HG02973 (cell line): ENCODE measurements at regions not wholly inside any gene's neighbourhood (a gene's known extent, or its start where the extent isn't known, plus 50 kb on each side); places are given as distances from the start of the nearest gene placed in this dataset.

Source experiments
- ATAC-seq: cut with Tn5 transposase; IDR thresholded peaks from one replicate; pipeline ENCODE4 v1.9.1; 2021; ENCODE audit warnings: moderate library complexity; ENCODE audit not compliant: unreplicated experiment

DNA sequence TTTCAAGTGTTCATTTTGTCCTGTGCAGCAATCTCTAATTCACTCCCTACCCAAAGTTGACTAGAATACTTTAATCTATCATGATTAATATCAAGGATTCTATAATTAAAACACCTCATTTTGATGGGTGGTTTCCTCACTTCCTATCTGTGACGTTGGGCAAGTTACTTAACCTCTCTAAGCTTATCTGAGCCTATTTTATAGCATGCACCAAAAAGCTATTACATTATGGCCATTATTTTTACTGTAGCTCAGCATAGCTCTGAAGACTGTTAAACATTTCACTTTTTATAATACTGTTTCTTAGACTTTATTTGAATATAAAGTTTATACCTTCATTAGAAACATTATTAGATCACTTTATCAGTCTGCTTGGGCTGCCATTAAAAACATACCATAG, 579.6 kb upstream of the NXPH2 start:
- no peak for ATAC-seq

DNA sequence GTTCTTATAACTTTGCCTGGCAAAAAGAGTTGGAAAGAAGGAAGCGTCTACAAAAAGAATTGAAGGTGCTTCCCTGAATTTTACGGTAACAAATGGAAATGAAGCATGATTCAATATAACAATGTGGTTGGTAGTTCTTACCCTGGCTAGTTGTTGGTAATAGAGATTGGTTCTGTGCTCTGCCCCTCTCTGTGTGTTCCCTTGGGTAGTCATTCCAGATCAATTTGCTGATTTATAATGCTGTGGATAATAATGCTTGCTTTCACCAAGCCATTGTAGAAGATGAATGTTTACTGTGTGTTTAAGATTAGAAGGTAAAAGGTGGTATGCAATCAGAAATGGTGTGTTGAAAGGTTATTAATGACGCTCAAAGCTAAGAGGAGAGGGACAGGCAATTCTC, 577.8 kb upstream of the NXPH2 start:
- no peak for ATAC-seq

- no peak for ATAC-seq
Measured at GRCh38 chr2:139354518-139354917, 574.3 kb upstream of the NXPH2 start.

- no peak for ATAC-seq
Measured at GRCh38 chr2:139353874-139354273, 573.7 kb upstream of the NXPH2 start.

GRCh38 chr2:139317259-139317658, 537.1 kb upstream of the NXPH2 start:
- no peak for ATAC-seq

DNA sequence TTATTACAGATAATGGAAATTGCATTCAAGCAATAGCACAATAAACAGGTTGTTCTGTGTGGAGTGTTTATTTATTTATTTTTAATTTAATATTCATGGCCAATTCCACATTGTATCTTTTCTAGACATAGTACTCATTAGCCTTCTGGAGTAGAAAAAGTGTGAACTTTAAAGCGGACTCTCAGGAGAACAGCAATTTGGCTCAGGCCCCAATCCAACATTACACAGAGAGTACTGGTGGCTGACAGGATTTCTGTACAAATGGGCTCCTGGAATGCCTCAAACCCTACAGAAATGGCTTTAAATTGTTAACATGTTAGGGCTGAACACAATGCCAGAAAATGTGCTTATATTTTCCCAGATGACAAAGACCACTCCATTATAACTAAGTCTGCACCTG, 533.9 kb upstream of the NXPH2 start:
- no peak for ATAC-seq

DNA sequence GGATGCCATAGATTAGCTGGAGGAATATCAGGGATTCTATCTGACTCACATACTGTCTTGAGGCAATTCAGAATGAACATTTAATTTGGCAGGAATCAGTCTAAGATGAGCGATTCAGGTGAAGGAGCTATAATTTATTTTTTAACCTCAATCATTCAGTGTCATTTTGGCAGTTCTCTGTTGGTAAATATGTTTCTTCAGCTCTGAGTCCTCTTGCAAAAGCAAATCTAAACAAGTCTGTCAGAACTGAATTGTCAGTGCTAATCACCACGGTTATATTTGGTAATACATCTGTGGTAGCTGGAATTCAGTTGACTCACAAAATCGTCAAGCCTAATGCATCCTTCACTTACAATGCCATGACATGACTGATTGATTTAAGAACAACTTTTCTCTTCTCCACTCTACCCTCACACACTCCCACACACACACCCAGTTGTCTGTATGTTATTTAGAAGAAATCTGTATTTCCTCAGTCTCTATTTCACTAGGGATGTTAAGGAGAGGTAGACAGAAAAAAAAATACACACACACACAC, 516.6 kb upstream of the NXPH2 start:
- ATAC-seq, result no peak

DNA sequence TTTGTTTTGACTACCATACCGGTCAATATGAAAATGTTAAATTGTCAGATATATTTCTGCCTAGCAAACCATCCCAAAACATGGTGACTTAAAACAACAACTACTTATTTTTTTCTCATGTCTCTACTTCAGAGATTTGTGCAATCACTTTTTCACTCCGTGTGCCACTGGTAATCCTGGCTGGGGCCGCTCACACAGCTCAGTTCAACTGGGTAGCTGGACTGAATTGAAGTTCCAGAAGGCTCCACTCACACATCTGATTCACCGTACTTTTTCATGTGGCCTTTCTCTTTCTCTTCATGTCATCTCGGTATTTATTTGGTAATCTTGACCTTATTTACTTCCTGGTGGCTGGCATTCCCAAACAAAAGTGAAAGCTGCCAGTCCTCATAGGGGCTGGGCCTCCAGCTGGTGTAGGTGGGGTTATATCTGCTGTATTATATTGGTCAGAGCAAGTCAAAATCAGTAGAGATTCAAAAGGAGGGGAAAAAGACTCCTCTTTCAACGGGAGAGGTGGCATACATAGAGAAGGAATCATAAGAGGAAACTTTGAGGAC, 513.9 kb upstream of the NXPH2 start:
- ATAC-seq, result no peak

DNA sequence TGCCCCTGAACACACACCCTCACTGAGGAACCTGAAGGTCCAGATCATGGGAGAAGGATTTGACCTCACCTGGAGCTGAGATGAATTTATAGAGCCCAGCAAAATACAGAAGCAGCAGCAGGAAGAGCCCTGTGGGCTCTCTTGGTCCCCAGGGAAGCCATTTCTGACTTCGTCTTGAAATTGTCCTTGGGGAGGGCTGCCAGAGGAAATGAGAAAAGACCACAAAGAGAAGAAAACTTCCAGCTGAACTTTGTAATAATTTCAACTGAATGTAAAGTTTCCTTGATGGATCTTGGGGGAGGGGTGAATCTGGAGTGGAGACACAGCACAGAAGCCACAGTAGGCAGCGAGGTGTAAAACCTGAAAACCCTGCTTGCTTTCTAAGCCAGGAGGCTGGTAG, 500.9 kb upstream of the NXPH2 start:
- ATAC-seq, result no peak

GRCh38 chr2:139271879-139272278, 491.7 kb upstream of the NXPH2 start:
- ATAC-seq, result no peak

- ATAC-seq, result no peak
Measured at GRCh38 chr2:139271149-139271548, 491.0 kb upstream of the NXPH2 start.

DNA sequence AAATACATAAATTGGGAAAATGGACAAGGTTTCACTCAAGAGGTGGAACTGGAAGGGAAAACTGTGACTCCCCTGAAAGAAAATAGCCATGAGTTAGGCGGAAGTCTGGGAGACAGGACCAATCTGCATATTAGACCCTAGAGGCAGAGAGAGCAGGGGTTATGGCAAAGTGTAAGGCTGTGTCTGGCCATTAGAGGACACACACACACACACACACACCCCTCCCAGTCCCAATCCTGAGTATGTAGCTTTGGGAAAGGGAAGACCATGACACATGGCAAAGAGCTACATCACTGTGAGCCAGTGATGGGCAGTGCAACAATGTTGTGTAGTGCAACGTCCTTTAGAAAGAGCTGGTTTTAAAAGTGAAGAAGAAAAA, 479.9 kb upstream of the NXPH2 start:
- no peak for ATAC-seq

DNA sequence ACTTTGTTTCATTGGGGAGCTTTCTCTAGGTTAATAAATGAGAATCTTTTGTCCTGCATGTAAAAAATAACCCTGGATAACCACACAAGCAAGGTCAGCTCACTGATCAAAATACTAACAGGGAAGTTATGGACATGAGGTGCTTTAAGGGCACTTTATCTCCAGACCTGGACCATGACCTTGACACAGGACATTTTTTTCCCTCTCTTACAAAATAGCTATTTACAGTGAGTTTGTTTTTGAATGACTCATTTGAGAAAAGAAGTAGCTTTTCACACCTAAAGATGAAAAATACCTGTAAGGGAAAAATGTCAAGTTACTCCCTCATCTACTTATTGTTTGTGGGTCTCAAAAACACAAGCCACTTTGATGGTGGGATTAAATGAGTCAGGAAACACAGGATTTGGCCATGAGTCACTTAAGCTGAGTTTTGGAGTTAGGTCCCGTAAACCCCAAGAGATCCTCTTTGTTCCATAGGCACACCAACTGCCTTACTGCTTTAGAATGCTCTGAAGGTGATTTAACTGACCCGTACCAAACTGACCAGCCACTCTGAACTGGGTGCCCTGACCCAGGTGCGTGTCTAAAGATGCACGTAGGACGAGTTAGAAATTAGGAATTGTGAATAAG, 479.3 kb upstream of the NXPH2 start:
- ATAC-seq, result no peak

- ATAC-seq, result no peak
Measured at GRCh38 chr2:139241286-139241685, 461.1 kb upstream of the NXPH2 start.

DNA sequence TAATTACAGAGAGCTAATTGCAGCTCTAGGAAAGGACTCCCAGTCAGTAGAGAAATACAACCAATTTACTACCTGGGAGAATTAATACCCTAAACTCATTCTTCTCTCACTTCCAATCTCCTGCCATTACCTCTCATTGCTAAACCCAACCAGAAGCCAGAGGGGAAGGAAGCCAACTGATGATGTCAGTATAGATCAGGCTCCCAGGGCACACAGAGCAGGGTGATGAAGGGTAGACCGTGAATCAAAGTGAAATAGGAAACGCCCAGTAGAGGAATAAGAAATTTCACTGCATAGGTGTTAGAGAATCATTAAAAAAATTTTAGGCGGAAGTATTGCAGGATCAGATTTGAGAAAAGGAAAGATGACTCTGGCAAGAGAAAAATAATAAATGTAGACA, 456.8 kb upstream of the NXPH2 start:
- ATAC-seq, result no peak

DNA sequence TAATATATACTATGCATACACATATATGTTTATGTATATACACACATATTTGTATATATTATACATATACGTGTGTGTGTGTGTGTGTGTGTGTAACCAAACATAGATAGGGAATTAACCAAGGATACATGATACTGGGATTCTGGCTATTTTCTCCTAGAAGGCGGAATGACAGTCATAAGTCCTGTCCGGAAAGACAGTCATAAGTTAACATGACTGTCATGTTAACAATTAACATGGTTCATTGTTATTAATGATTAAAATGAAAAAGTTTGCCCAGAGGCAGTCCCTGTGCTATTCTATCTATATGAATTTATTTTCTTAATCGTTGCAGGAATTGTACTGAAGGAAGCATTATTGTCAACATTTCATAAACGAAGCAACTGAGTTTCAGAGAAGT, 450.7 kb upstream of the NXPH2 start:
- no peak for ATAC-seq

DNA sequence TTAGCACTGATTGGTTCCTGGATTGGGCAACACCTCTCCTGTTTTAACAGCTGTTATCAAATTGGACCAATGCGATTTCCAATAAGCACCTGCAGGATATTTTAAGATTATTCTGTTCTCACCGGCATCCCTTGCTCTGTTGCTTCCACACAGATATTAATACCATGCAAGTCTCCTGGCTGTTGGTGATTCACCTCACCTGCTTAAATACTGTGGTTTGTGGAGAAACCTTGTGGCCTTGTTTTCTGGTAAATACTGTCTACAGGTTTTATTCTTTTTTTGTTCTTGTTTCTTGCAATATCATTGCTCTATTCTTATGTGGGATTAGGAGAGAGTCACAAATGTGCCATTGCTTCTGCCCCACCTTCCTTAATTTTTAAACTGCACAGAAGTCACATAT, 448.1 kb upstream of the NXPH2 start:
- no peak for ATAC-seq

- ATAC-seq, result no peak
Measured at GRCh38 chr2:139225961-139226360, 445.8 kb upstream of the NXPH2 start.

DNA sequence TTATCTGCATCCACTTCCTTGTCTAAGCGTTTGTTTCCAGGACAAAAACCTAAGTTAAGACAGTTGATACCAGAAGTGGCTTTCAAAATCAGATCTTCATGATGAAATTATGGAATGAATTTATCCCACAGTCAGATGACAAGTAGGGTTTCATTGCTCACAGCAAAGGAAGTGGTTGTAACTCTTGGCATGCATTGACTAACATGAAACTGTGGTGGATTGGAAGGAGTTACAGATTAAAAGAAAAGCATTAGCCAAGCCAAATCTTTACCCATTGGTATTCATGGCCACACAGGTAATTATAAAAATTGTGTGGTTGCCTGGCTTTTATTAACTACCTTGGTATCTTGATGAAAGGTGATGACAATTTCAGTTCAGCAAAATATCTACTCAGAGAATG, 438.0 kb upstream of the NXPH2 start:
- ATAC-seq, result no peak

GRCh38 chr2:139217641-139218040, 437.5 kb upstream of the NXPH2 start:
- no peak for ATAC-seq

DNA sequence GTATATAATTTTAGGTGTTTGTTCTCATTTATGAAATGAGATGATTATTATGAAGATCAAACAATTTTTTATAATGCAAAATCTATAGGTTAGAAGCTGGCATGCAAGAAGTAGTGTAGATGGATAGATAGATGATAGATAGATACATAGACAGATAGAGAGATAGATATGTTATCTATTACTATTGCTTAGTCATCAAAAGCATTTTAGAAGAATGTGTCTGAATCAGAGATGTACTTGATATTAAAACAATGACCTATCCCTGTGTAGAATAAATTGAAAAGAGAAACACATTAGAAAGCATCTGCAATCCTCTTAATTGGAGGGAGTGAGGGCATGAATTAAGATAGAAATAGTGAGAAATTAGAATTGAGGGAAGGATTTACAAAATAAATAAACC, 436.2 kb upstream of the NXPH2 start:
- ATAC-seq, result no peak

- no peak for ATAC-seq
Measured at GRCh38 chr2:139214801-139215200, 434.6 kb upstream of the NXPH2 start.

DNA sequence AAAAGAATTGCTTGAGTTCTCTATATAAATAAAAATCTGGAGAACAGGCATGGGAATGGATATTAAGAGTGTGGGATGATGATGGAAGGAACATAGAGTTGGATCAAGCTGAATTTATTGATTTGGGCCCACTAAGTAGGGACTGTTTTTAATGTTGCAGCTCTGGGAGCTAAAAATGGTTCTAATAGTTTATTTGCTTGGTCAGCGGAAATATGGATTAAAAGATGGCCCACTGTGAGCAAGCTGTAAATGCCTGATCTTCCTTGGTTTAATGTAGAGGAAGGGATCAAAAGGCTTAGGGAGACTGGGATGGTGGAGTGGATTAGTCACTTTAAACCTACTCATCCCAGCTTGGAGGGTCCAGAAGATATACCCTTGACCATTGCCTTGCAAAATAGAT, 429.4 kb upstream of the NXPH2 start:
- no peak for ATAC-seq
